Peyer's patch (tissue), 4 donors: ENCODE measurements at regions not wholly inside any gene's neighbourhood (a gene's known extent, or its start where the extent isn't known, plus 50 kb on each side); places are given as distances from the start of the nearest gene placed in this dataset.
A peak's percentile ranks its signal among the peaks of the same experiment; 100 is the strongest.

ENCODE experiments used
- DNase-seq, 3 donors: peaks; one replicate each; pipeline ENCODE4 v3.0.0-alpha.2; 2017 to 2019
- H3K27ac ChIP-seq, 4 donors: fragments of 200-600 bp; sonication (generic); one replicate each; pipeline ENCODE4 v1.5.1; 2016 to 2019
- H3K27me3 ChIP-seq, 2 donors: fragments of 200-600 bp; sonication (generic); one replicate each; pipeline ENCODE4 v1.5.1; 2019
- H3K36me3 ChIP-seq, 3 donors: fragments of 200-600 bp; sonication (generic); one replicate each; pipeline ENCODE4 v1.5.1; 2016 to 2019
- H3K4me1 ChIP-seq, 4 donors: fragments of 200-600 bp; sonication (generic); one replicate each; pipeline ENCODE4 v1.5.1; 2016 to 2019
- H3K4me3 ChIP-seq, 4 donors: fragments of 200-600 bp; sonication (generic); 1 replicate in 3 of 4; 2 replicates in 1 of 4; pipeline ENCODE4 v1.5.1; 2016 to 2019; ENCODE audit warnings: mild to moderate bottlenecking in 1 of 4
- H3K9me3 ChIP-seq, 4 donors: fragments of 200-600 bp; sonication (generic); one replicate each; pipeline ENCODE4 v1.5.1; 2016 to 2019; ENCODE audit warnings: mild to moderate bottlenecking in 1 of 4
- CTCF ChIP-seq, 6 experiments: fragments of 450-650 bp in 4 of 6; fragments of 200-600 bp in 2 of 6; sonication (generic) in 1 of 6; IDR thresholded peaks; one replicate each; pipeline ENCODE4 v1.5.1; 2017 to 2019; ENCODE audit warnings: antibody characterized with exemption in 6 of 6, mild to moderate bottlenecking in 3 of 6, moderate library complexity in 1 of 6
- POLR2A ChIP-seq, 2 donors: fragments of 450-650 bp; IDR thresholded peaks; one replicate each; pipeline ENCODE4 v1.5.1; 2017; ENCODE audit warnings: antibody characterized with exemption in 2 of 2, mild to moderate bottlenecking in 2 of 2, moderate library complexity in 2 of 2

GRCh38 chr4:20420916-20421602 is 169.4 kb downstream of the SLIT2 start:
- no peak overlapping the region for H3K4me3 ChIP-seq
- H3K27ac ChIP-seq = no peak overlapping the region
- no peaks in the 10 kb centered on the region for H3K36me3 ChIP-seq
- DNase-seq = no peak
- no peaks in the 10 kb centered on the region for H3K27me3 ChIP-seq
- TF ChIP-seq POLR2A (IDR thresholded peaks at IDR 0.05) (no peak), CTCF (IDR thresholded peaks at IDR 0.05) (no peak)
- peaks cover 0 to 5% (median 0%) of the 10 kb centered on the region in 4 donors for H3K4me1 ChIP-seq
- no peaks in the 10 kb centered on the region for H3K9me3 ChIP-seq

GRCh38 chr4:20421603-20421985 is 169.9 kb downstream of the SLIT2 start:
- TF ChIP-seq CTCF (IDR thresholded peaks at IDR 0.05) (no peak), POLR2A (IDR thresholded peaks at IDR 0.05) (no peak)
- no peak overlapping the region for H3K27ac ChIP-seq

GRCh38 chr4:20422398-20422797 is 170.7 kb downstream of the SLIT2 start:
- Histone ChIP-seq H3K36me3 (no peaks in the 10 kb centered on the region), H3K4me1 (peaks cover 0 to 5% (median 0%) of the 10 kb centered on the region in 4 donors), H3K27ac (no peak overlapping the region), H3K9me3 (no peaks in the 10 kb centered on the region), H3K27me3 (no peaks in the 10 kb centered on the region), H3K4me3 (no peak overlapping the region)
- DNase-seq = peak in 1 of 3 donors; percentile 76
- no peak for TF ChIP-seq POLR2A (IDR thresholded peaks at IDR 0.05)
- peak in 5 of 6 experiments; percentile 6 to 90 (median 76) for TF ChIP-seq CTCF (IDR thresholded peaks at IDR 0.05)

More at GRCh38 chr4:20421603-20421985, 169.9 kb downstream of the SLIT2 start:
- Histone ChIP-seq H3K27me3 (no peaks in the 10 kb centered on the region), H3K36me3 (no peaks in the 10 kb centered on the region), H3K4me1 (peaks cover 0 to 5% (median 0%) of the 10 kb centered on the region in 4 donors), H3K9me3 (no peaks in the 10 kb centered on the region), H3K4me3 (no peak overlapping the region)
- no peak for DNase-seq

GRCh38 chr4:20423420-20423819 is 171.7 kb downstream of the SLIT2 start:
- Histone ChIP-seq H3K27me3 (no peaks in the 10 kb centered on the region), H3K27ac (no peak overlapping the region), H3K4me1 (peaks cover 0 to 5% (median 0%) of the 10 kb centered on the region in 4 donors), H3K9me3 (no peaks in the 10 kb centered on the region), H3K4me3 (no peak overlapping the region), H3K36me3 (no peaks in the 10 kb centered on the region)
- DNase-seq = no peak
- TF ChIP-seq POLR2A (IDR thresholded peaks at IDR 0.05) (no peak), CTCF (IDR thresholded peaks at IDR 0.05) (no peak)

GRCh38 chr4:20426028-20426427 is 174.3 kb downstream of the SLIT2 start:
- no peak for DNase-seq
- no peaks in the 10 kb centered on the region for H3K27me3 ChIP-seq
- TF ChIP-seq POLR2A (IDR thresholded peaks at IDR 0.05) = no peak
- TF ChIP-seq CTCF (IDR thresholded peaks at IDR 0.05) = no peak
- no peaks in the 10 kb centered on the region for H3K9me3 ChIP-seq
- no peak overlapping the region for H3K4me3 ChIP-seq
- no peaks in the 10 kb centered on the region for H3K36me3 ChIP-seq
- H3K4me1 ChIP-seq = no peaks in the 10 kb centered on the region
- no peak overlapping the region for H3K27ac ChIP-seq
